GM12873 (cell line): ENCODE measurements at regions not wholly inside any gene's neighbourhood (a gene's known extent, or its start where the extent isn't known, plus 50 kb on each side); places are given as distances from the start of the nearest gene placed in this dataset.

ENCODE experiments used
- TF ChIP-seq, protein P1 (sequence below): IDR thresholded peaks from 2 replicates; pipeline ENCODE4 v1.5.1; 2012; ENCODE audit warnings: low read depth, mild to moderate bottlenecking, moderate library complexity, low read length, control low read depth; ENCODE audit not compliant: insufficient read depth; ENCODE audit errors: missing control alignments

DNA sequence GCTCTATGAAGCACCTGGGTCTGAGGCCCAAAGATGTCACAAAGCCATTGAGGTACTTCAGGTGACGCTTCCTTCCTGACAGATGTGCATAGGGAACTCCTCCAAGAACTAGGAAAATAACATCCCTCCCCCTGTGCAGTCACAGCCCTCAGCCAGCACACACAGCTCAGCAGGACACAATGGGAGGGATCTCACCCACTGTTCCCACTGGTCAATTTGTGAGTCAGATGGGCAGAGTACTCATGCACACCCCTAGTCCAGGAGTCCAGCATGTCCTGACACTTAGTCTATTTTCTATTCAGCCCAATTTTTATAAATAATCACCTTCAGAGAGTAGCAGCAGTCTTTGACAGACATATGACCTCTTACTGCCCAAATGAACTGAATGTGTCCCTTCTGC lies 60.7 kb upstream of the PFKP start:
- TF ChIP-seq, protein P1, sequence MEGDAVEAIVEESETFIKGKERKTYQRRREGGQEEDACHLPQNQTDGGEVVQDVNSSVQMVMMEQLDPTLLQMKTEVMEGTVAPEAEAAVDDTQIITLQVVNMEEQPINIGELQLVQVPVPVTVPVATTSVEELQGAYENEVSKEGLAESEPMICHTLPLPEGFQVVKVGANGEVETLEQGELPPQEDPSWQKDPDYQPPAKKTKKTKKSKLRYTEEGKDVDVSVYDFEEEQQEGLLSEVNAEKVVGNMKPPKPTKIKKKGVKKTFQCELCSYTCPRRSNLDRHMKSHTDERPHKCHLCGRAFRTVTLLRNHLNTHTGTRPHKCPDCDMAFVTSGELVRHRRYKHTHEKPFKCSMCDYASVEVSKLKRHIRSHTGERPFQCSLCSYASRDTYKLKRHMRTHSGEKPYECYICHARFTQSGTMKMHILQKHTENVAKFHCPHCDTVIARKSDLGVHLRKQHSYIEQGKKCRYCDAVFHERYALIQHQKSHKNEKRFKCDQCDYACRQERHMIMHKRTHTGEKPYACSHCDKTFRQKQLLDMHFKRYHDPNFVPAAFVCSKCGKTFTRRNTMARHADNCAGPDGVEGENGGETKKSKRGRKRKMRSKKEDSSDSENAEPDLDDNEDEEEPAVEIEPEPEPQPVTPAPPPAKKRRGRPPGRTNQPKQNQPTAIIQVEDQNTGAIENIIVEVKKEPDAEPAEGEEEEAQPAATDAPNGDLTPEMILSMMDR: no peak

DNA sequence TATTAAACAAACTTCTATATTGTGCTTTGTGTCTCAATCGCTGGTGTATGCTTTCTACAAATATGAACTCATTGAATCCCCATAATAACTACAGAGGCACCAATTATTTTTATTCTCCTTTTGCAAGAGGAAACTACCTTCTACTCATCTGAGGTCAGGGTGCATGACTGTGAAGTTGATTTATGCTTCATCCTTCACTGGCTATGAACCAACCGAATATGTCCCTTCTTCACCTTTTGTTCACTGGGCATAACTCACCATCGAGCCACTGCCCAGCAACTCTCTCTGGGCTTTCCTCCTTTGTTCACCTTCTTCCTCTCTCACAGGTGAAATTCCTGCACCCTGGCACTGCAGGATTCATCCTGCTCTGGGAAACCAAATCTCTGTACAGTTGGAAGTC lies 61.3 kb upstream of the PFKP start:
- TF ChIP-seq, protein P1: no peak

- TF ChIP-seq, protein P1: no peak
Observed at GRCh38 chr10:3002304-3002703, 65.0 kb upstream of the PFKP start.

DNA sequence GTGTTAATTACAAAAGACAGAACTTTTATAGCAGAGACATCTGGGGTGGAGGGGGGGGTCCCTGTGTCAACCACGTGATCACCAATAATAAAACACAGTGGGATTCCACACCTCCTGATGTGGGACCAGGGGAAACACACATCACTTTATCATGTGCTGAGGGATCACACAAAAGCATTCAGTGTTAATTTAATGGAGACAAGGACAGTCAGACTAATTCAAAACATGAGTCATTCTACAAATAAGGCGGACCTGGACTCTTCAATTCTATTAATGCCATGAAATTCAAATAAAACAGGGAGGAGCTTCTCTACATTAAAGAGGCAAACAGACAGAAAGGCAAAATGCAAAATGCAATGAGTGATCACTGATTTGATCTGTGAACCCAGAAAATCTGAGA lies 67.3 kb upstream of the PFKP start:
- TF ChIP-seq, protein P1: no peak

DNA sequence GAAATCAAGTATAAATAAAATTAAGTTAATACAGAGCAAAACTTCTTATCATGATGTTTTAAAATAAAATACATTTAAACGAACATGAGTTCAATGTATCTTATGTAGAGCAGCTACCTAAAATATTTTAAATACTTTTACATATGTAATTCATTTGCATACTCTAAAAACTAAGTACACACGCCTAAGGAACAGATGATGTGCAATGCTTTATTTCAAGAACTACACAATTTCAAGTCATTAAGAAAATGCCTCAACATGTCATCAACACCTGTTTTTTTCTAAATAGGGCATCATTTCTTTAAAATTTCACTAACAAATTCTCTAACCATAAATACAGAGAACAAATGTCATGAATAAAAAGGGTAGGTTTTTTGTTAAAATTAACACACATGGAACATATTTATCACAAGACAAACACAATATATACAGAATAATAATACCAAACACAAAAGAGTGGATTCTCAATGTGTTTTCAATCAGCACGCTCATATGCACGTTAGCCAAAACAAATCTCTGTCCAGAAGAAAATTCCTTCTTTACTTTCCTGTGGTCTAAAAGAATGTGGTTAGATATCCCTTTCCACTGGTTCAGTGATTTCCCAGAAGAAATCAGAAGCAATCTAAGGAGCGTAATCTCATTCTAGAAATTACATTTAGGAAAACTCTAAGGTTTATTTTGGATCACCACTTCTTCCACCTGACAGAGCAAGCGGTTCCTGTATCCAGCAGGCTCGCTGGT lies 73.0 kb upstream of the PFKP start:
- TF ChIP-seq, protein P1: no peak

- TF ChIP-seq, protein P1: no peak
Observed at GRCh38 chr10:2993636-2994035, 73.7 kb upstream of the PFKP start.

DNA sequence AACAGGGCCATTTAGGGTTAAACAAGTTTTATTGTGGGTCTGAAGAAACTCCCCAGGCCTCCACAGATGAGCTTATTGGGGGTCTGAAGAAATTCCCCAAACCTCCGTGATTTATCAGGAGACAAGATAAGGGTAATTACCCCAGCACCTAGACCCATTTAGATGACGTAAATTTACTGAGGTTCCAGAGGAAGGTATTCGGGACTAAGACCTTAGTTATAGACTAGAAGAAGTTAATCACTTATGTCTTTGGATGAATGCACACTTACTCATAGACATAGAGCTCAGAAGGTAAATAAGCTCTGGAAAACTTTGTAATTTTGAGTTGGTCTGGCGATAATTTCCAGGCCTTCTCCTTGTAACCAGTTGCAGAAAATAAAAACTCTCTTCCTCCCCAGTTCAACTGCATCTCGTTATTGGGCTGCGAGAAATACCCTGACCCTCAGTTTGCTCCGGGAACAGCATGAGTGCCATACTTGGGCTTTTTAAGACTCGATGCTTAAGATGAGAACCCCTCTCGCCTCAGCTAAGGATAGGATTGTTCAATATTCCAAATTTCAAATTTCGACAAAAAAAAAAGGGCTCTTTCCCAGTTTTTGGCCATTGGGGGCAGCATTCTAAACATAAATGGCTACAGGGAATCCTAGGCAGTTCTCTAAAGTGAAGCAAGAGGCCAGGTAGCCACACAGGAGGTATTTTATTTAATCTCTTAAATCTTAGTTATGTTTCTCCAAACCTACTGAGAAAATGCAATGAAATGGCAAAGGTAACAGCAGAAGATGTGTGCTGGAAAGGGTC lies 74.7 kb upstream of the PFKP start:
- TF ChIP-seq, protein P1: no peak
